ENCODE measurements at regions not wholly inside any gene's neighbourhood (a gene's known extent, or its start where the extent isn't known, plus 50 kb on each side); places are given as distances from the start of the nearest gene placed in this dataset.
"Not testable (repeated sequence)": the region's sequence is repeated elsewhere in the genome, so short reads cannot be mapped to it uniquely, and the experiment has no call there.

DNA sequence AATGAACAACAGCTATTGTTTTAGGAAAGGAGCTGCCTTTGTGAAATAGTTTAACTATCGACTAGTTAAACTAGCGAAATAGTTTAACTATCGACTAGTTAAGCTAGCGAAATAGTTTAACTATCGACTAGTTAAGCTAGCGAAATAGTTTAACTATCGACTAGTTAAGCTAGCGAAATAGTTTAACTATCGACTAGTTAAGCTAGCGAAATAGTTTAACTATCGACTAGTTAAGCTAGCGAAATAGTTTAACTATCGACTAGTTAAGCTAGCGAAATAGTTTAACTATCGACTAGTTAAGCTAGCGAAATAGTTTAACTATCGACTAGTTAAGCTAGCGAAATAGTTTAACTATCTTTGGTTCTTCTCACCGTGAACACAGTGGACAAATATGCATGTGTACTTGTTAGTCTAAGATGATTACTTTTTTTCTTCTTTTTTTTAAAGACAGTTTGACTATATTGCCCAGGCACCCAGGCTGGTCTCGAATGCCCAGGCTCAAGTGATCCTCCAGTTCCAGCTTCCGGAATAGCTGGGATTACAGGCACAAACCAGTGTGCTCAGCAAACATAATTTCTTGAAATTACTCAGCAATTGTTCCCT lies 76.9 kb downstream of the PTTG1 start:
- TF ChIP-seq, protein P1, sequence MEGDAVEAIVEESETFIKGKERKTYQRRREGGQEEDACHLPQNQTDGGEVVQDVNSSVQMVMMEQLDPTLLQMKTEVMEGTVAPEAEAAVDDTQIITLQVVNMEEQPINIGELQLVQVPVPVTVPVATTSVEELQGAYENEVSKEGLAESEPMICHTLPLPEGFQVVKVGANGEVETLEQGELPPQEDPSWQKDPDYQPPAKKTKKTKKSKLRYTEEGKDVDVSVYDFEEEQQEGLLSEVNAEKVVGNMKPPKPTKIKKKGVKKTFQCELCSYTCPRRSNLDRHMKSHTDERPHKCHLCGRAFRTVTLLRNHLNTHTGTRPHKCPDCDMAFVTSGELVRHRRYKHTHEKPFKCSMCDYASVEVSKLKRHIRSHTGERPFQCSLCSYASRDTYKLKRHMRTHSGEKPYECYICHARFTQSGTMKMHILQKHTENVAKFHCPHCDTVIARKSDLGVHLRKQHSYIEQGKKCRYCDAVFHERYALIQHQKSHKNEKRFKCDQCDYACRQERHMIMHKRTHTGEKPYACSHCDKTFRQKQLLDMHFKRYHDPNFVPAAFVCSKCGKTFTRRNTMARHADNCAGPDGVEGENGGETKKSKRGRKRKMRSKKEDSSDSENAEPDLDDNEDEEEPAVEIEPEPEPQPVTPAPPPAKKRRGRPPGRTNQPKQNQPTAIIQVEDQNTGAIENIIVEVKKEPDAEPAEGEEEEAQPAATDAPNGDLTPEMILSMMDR (conservative IDR thresholded peaks at IDR 0.05; ENCODE audit: low read depth, low read length): not testable (repeated sequence)
- TF ChIP-seq MAFK (IDR thresholded peaks at IDR 0.05; ENCODE audit: low read depth, low read length); BHLHE40 (IDR thresholded peaks at IDR 0.05; ENCODE audit: low read depth, low read length); RFX5 (IDR thresholded peaks at IDR 0.05; ENCODE audit: low read depth, low read length); CEBPB (IDR thresholded peaks at IDR 0.05; ENCODE audit: low read depth, low read length); POLR2A (IDR thresholded peaks at IDR 0.05; ENCODE audit: low read depth, low read length); CHD1 (IDR thresholded peaks at IDR 0.05; ENCODE audit: low read depth, low read length); RAD21 (IDR thresholded peaks at IDR 0.05; ENCODE audit: low read length): not testable (repeated sequence)
- TF ChIP-seq, protein P2, sequence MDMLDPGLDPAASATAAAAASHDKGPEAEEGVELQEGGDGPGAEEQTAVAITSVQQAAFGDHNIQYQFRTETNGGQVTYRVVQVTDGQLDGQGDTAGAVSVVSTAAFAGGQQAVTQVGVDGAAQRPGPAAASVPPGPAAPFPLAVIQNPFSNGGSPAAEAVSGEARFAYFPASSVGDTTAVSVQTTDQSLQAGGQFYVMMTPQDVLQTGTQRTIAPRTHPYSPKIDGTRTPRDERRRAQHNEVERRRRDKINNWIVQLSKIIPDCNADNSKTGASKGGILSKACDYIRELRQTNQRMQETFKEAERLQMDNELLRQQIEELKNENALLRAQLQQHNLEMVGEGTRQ (IDR thresholded peaks at IDR 0.05; ENCODE audit: low read depth, low read length): not testable (repeated sequence)
- TF ChIP-seq, protein P3, sequence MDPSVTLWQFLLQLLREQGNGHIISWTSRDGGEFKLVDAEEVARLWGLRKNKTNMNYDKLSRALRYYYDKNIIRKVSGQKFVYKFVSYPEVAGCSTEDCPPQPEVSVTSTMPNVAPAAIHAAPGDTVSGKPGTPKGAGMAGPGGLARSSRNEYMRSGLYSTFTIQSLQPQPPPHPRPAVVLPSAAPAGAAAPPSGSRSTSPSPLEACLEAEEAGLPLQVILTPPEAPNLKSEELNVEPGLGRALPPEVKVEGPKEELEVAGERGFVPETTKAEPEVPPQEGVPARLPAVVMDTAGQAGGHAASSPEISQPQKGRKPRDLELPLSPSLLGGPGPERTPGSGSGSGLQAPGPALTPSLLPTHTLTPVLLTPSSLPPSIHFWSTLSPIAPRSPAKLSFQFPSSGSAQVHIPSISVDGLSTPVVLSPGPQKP (IDR thresholded peaks at IDR 0.05; ENCODE audit: borderline replicate concordance, low read depth, low read length): not testable (repeated sequence)

Data from IMR-90 (cell line).